Liver (tissue), 7 donors: ENCODE measurements at regions not wholly inside any gene's neighbourhood (a gene's known extent, or its start where the extent isn't known, plus 50 kb on each side); places are given as distances from the start of the nearest gene placed in this dataset.

ENCODE experiments used
- DNase-seq: peaks from one replicate; pipeline ENCODE4 v3.0.0-alpha.2; 2017; ENCODE audit warnings: low spot score
- H3K27ac ChIP-seq, 2 donors: one replicate each; pipeline ENCODE4 v1.7.0; 2013; ENCODE audit warnings: inconsistent platforms in 2 of 2, low read length in 2 of 2, control low read depth in 1 of 2, low read depth in 1 of 2, mild to moderate bottlenecking in 1 of 2
- H3K27me3 ChIP-seq, 4 donors: one replicate each; pipeline versions ENCODE4 v1.6.1 to v1.7.0; 2013; ENCODE audit warnings: low read length in 3 of 4, inconsistent platforms in 1 of 4, mild to moderate bottlenecking in 1 of 4, moderate library complexity in 1 of 4; ENCODE audit not compliant: control insufficient read depth in 4 of 4, insufficient read depth in 4 of 4
- H3K36me3 ChIP-seq, 4 donors: one replicate each; pipeline versions ENCODE4 v1.6.1 to v1.7.0; 2013; ENCODE audit warnings: low read length in 3 of 4, mild to moderate bottlenecking in 3 of 4, low read depth in 1 of 4, moderate library complexity in 1 of 4; ENCODE audit not compliant: control insufficient read depth in 4 of 4, insufficient read depth in 3 of 4
- H3K4me1 ChIP-seq, 4 donors: one replicate each; pipeline versions ENCODE4 v1.6.1 to v1.7.0; 2013; ENCODE audit warnings: low read length in 3 of 4, mild to moderate bottlenecking in 3 of 4, moderate library complexity in 1 of 4; ENCODE audit not compliant: control insufficient read depth in 4 of 4, insufficient read depth in 4 of 4
- H3K4me3 ChIP-seq, 3 donors: one replicate each; pipeline versions ENCODE4 v1.6.1 to v1.7.0; 2013; ENCODE audit warnings: low read length in 3 of 3, control low read depth in 1 of 3, low read depth in 1 of 3, mild to moderate bottlenecking in 1 of 3
- H3K9ac ChIP-seq, 2 donors: one replicate each; pipeline ENCODE4 v1.7.0; 2013; ENCODE audit warnings: low read length in 2 of 2, mild to moderate bottlenecking in 2 of 2, moderate library complexity in 2 of 2, control low read depth in 1 of 2, low read depth in 1 of 2
- H3K9me3 ChIP-seq, 4 donors: one replicate each; pipeline versions ENCODE4 v1.6.1 to v1.7.0; 2013; ENCODE audit warnings: low read length in 3 of 4; ENCODE audit not compliant: control insufficient read depth in 4 of 4
- ATF3 ChIP-seq: IDR thresholded peaks from 2 replicates; pipeline ENCODE4 v1.6.1; 2016; ENCODE audit warnings: antibody characterized with exemption
- EGR1 ChIP-seq, 2 donors: IDR thresholded peaks; 2 replicates each; pipeline ENCODE4 v1.6.1; 2016 to 2018; ENCODE audit warnings: antibody characterized with exemption in 2 of 2, low read depth in 2 of 2
- FOXA1 ChIP-seq: IDR thresholded peaks from 2 replicates; pipeline ENCODE4 v1.6.1; 2016; ENCODE audit warnings: antibody characterized with exemption
- FOXA2 ChIP-seq: IDR thresholded peaks from 2 replicates; pipeline ENCODE4 v1.6.1; 2016; ENCODE audit warnings: antibody characterized with exemption
- GABPA ChIP-seq, 2 donors: IDR thresholded peaks in 1 of 2; conservative IDR thresholded peaks in 1 of 2; 2 replicates each; pipeline ENCODE4 v1.6.1; 2016; ENCODE audit warnings: antibody characterized with exemption in 2 of 2, mild to moderate bottlenecking in 1 of 2, moderate library complexity in 1 of 2
- HNF4A ChIP-seq, 2 donors: conservative IDR thresholded peaks; 2 replicates each; pipeline ENCODE4 v1.6.1; 2016; ENCODE audit warnings: antibody characterized with exemption in 2 of 2, mild to moderate bottlenecking in 2 of 2
- HNF4G ChIP-seq: IDR thresholded peaks from 2 replicates; pipeline ENCODE4 v1.6.1; 2016; ENCODE audit warnings: antibody characterized with exemption
- JUND ChIP-seq, 2 donors: IDR thresholded peaks; 2 replicates each; pipeline ENCODE4 v1.6.1; 2016; ENCODE audit warnings: antibody characterized with exemption in 2 of 2
- MAX ChIP-seq: IDR thresholded peaks from 2 replicates; pipeline ENCODE4 v1.6.1; 2016; ENCODE audit warnings: antibody characterized with exemption
- NR2F2 ChIP-seq: IDR thresholded peaks from 2 replicates; pipeline ENCODE4 v1.6.1; 2016; ENCODE audit warnings: antibody characterized with exemption
- RAD21 ChIP-seq, 2 donors: IDR thresholded peaks; 2 replicates each; pipeline ENCODE4 v1.6.1; 2016; ENCODE audit warnings: antibody characterized with exemption in 2 of 2, mild to moderate bottlenecking in 2 of 2
- REST ChIP-seq: IDR thresholded peaks from 2 replicates; pipeline ENCODE4 v1.6.1; 2016; ENCODE audit warnings: antibody characterized with exemption, mild to moderate bottlenecking
- RXRA ChIP-seq, 2 donors: IDR thresholded peaks; 2 replicates each; pipeline ENCODE4 v1.6.1; 2017 to 2018; ENCODE audit warnings: antibody characterized with exemption in 2 of 2, mild to moderate bottlenecking in 1 of 2
- SP1 ChIP-seq: IDR thresholded peaks from 2 replicates; pipeline ENCODE4 v1.6.1; 2018; ENCODE audit warnings: antibody characterized with exemption, mild to moderate bottlenecking
- YY1 ChIP-seq: IDR thresholded peaks from 2 replicates; pipeline ENCODE4 v1.6.1; 2016; ENCODE audit warnings: antibody characterized with exemption, mild to moderate bottlenecking
- ZBTB33 ChIP-seq: IDR thresholded peaks from 2 replicates; pipeline ENCODE4 v1.6.1; 2016; ENCODE audit warnings: antibody characterized with exemption
- WGBS: extraction: QIAGEN DNeasy Blood & Tissue Kit; methylation state at CpG from one replicate; pipeline ENCODE4 v1.1.7; 2013; 5-methylcytosine and 5-hydroxymethylcytosine counted together
- donor health status: healthy.
- donor health status: healthy.
- donor health status: healthy.
- donor health status: healthy.

- Histone ChIP-seq H3K4me3 (no peak overlapping the region), H3K27me3 (no peaks in the 10 kb centered on the region), H3K9ac (no peak overlapping the region), H3K27ac (no peak overlapping the region), H3K9me3 (no peaks in the 10 kb centered on the region), H3K36me3 (no peaks in the 10 kb centered on the region), H3K4me1 (peaks cover 0 to 7% (median 6%) of the 10 kb centered on the region in 4 donors)
- TF ChIP-seq NR2F2 = no peak
- no peak for TF ChIP-seq YY1
- no peak for TF ChIP-seq REST
- TF ChIP-seq JUND (IDR thresholded peaks at IDR 0.05) = no peak
- TF ChIP-seq MAX = no peak
- no peak for TF ChIP-seq RAD21 (IDR thresholded peaks at IDR 0.05)
- TF ChIP-seq FOXA2 = no peak
- TF ChIP-seq GABPA (IDR thresholded peaks at IDR 0.05 in 1 of 2, conservative IDR thresholded peaks at IDR 0.05 in 1 of 2) = no peak
- TF ChIP-seq FOXA1 = no peak
- no peak for TF ChIP-seq EGR1 (IDR thresholded peaks at IDR 0.05; ENCODE audit: low read depth in 2 of 2)
- no peak for TF ChIP-seq ATF3
- TF ChIP-seq HNF4G = no peak
- TF ChIP-seq SP1 = no peak
- TF ChIP-seq ZBTB33 = no peak
- TF ChIP-seq HNF4A (conservative IDR thresholded peaks at IDR 0.05) = no peak
- no peak for TF ChIP-seq RXRA (IDR thresholded peaks at IDR 0.05)
- DNase-seq = no peak
- WGBS = 91% methylated on average over 9 of the region's 9 CpGs
Observed at GRCh38 chr3:3739330-3740060, 59.7 kb upstream of the LRRN1 start.

GRCh38 chr3:3737531-3737930, 61.7 kb upstream of the LRRN1 start:
- H3K9ac ChIP-seq = no peak overlapping the region
- no peaks in the 10 kb centered on the region for H3K4me1 ChIP-seq
- H3K4me3 ChIP-seq = no peak overlapping the region
- no peaks in the 10 kb centered on the region for H3K27me3 ChIP-seq
- no peak for TF ChIP-seq HNF4A (conservative IDR thresholded peaks at IDR 0.05)
- no peak for TF ChIP-seq ATF3
- no peak for TF ChIP-seq GABPA (IDR thresholded peaks at IDR 0.05 in 1 of 2, conservative IDR thresholded peaks at IDR 0.05 in 1 of 2)
- no peak for TF ChIP-seq NR2F2
- no peak for TF ChIP-seq HNF4G
- no peak for TF ChIP-seq FOXA2
- no peak for TF ChIP-seq ZBTB33
- no peak for TF ChIP-seq JUND (IDR thresholded peaks at IDR 0.05)
- no peak for TF ChIP-seq YY1
- no peak for TF ChIP-seq EGR1 (IDR thresholded peaks at IDR 0.05; ENCODE audit: low read depth in 2 of 2)
- WGBS = 91% methylated on average over 2 of the region's 2 CpGs
- no peak overlapping the region for H3K27ac ChIP-seq
- no peaks in the 10 kb centered on the region for H3K9me3 ChIP-seq
- no peak for DNase-seq
- H3K36me3 ChIP-seq = no peaks in the 10 kb centered on the region
